OCI-LY3 (cell line): ENCODE measurements at regions not wholly inside any gene's neighbourhood (a gene's known extent, or its start where the extent isn't known, plus 50 kb on each side); places are given as distances from the start of the nearest gene placed in this dataset.

Source experiments
- EZH2phosphoT487 ChIP-seq: fragments of 200-600 bp; shearing (Covaris generic); IDR thresholded peaks from 2 replicates; pipeline ENCODE4 v1.6.1; 2018; ENCODE audit warnings: antibody characterized with exemption, mixed run types, low read depth
- TF ChIP-seq, protein P1 (sequence below): fragments of 200-600, 300-600 bp; sonication (generic); IDR thresholded peaks from 2 replicates; pipeline ENCODE4 v1.5.1; 2014; ENCODE audit warnings: antibody characterized with exemption, low read length, low read depth

DNA sequence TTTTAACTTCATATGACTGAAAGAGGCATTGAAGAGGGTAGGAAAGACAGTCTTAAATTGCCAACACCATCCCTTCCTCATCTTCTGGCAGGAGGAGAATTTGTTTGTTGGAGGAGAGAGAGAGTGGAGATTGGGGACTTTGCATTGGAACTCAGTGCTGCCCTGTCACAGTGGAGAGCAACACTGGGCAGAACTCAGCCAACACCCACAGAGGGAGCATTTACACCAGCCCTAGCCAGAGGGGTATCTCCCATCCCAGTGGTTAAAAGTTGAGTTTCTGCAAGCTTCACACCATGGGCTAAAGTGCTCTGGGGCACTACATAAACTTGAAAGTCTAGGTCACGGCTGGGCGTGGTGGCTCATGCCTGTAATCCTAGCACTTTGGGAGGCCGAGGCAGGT is 174.1 kb downstream of the ANKRD30B start:
- TF ChIP-seq, protein P1, sequence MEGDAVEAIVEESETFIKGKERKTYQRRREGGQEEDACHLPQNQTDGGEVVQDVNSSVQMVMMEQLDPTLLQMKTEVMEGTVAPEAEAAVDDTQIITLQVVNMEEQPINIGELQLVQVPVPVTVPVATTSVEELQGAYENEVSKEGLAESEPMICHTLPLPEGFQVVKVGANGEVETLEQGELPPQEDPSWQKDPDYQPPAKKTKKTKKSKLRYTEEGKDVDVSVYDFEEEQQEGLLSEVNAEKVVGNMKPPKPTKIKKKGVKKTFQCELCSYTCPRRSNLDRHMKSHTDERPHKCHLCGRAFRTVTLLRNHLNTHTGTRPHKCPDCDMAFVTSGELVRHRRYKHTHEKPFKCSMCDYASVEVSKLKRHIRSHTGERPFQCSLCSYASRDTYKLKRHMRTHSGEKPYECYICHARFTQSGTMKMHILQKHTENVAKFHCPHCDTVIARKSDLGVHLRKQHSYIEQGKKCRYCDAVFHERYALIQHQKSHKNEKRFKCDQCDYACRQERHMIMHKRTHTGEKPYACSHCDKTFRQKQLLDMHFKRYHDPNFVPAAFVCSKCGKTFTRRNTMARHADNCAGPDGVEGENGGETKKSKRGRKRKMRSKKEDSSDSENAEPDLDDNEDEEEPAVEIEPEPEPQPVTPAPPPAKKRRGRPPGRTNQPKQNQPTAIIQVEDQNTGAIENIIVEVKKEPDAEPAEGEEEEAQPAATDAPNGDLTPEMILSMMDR = no peak
- no peak for TF ChIP-seq EZH2phosphoT487
